K562 (cell line): ENCODE measurements at regions not wholly inside any gene's neighbourhood (a gene's known extent, or its start where the extent isn't known, plus 50 kb on each side); places are given as distances from the start of the nearest gene placed in this dataset.

ENCODE experiments used
- ARID1B ChIP-seq: fragments of 450-650 bp; IDR thresholded peaks from 2 replicates; pipeline ENCODE4 v1.6.1; 2016; ENCODE audit warnings: antibody characterized with exemption, mild to moderate bottlenecking, inconsistent platforms
- BRD9 ChIP-seq: fragments of 450-650 bp; IDR thresholded peaks from 2 replicates; pipeline ENCODE4 v1.6.1; 2018; ENCODE audit warnings: low read depth; ENCODE audit not compliant: partially characterized antibody
- CBX3 ChIP-seq, 2 experiments: IDR thresholded peaks; 1 replicate in 1 of 2; 2 replicates in 1 of 2; pipeline ENCODE4 v1.6.1; 2012; ENCODE audit warnings: inconsistent platforms in 2 of 2, low read length in 2 of 2, borderline replicate concordance in 1 of 2, control low read depth in 1 of 2
- CHD1 ChIP-seq: fragments of 200-600 bp; sonication (generic); IDR thresholded peaks from one replicate; pipeline ENCODE4 v1.6.1; 2012; ENCODE audit warnings: mild to moderate bottlenecking, moderate library complexity, low read length, inconsistent platforms
- CXXC5 ChIP-seq: fragments of 250-450 bp; sonication (Bioruptor Pico); IDR thresholded peaks from 2 replicates; pipeline ENCODE4 v1.8.0; 2022; ENCODE audit warnings: inconsistent platforms, mild to moderate bottlenecking, moderate library complexity
- ETV5 ChIP-seq: sonication (generic); formaldehyde crosslinking; IDR thresholded peaks from 2 replicates; pipeline ENCODE4 v1.4.0; 2020; ENCODE audit warnings: low read depth, mild to moderate bottlenecking, missing genetic modification reagents
- FOXJ3 ChIP-seq: sonication (generic); formaldehyde crosslinking; IDR thresholded peaks from 2 replicates; pipeline ENCODE4 v1.4.0; 2020; ENCODE audit warnings: mild to moderate bottlenecking, missing genetic modification reagents
- FOXK1 ChIP-seq: sonication (generic); formaldehyde crosslinking; IDR thresholded peaks from 2 replicates; pipeline ENCODE4 v1.8.0; 2022; ENCODE audit warnings: missing genetic modification reagents, mild to moderate bottlenecking, borderline replicate concordance
- JUNB ChIP-seq: fragments of 450-650 bp; formaldehyde crosslinking; conservative IDR thresholded peaks from 2 replicates; pipeline ENCODE4 v1.4.0; 2020; ENCODE audit warnings: mild to moderate bottlenecking
- MTA1 ChIP-seq: fragments of 450-650 bp; IDR thresholded peaks from 2 replicates; pipeline ENCODE4 v1.6.1; 2017; ENCODE audit warnings: borderline replicate concordance
- MXI1 ChIP-seq: IDR thresholded peaks from 2 replicates; pipeline ENCODE4 v1.6.1; 2011; ENCODE audit warnings: low read depth, mild to moderate bottlenecking, improper control_type of control experiment, low read length
- POLR2A ChIP-seq: fragments of 450-650 bp; conservative IDR thresholded peaks from 2 replicates; pipeline ENCODE4 v1.6.1; 2016
- POLR2AphosphoS2 ChIP-seq: IDR thresholded peaks from 2 replicates; pipeline ENCODE4 v1.6.1; 2012; ENCODE audit warnings: low read length, improper control_type of control experiment
- RUNX1 ChIP-seq: sonication (generic); IDR thresholded peaks from 2 replicates; pipeline ENCODE4 v1.6.1; 2016; ENCODE audit warnings: antibody characterized with exemption, low read depth
- TCF7L2 ChIP-seq: fragments of 150-350 bp; IDR thresholded peaks from 2 replicates; pipeline ENCODE4 v1.6.1; 2016; ENCODE audit warnings: low read depth, mild to moderate bottlenecking, low read length, moderate library complexity
- ZNF184 ChIP-seq: sonication (generic); formaldehyde crosslinking; IDR thresholded peaks from 2 replicates; pipeline ENCODE4 v1.5.0; 2020; ENCODE audit warnings: missing genetic modification reagents
- ZNF311 ChIP-seq: fragments of 250-450 bp; sonication (Bioruptor Pico); IDR thresholded peaks from 2 replicates; pipeline ENCODE4 v1.4.0; 2020; ENCODE audit warnings: mild to moderate bottlenecking, moderate library complexity
- ZNF583 ChIP-seq: fragments of 250-450 bp; sonication (Bioruptor Pico); IDR thresholded peaks from 2 replicates; pipeline ENCODE4 v1.4.0; 2020
- ZNF584 ChIP-seq: fragments of 200-800 bp; sonication (Bioruptor generic); IDR thresholded peaks from 2 replicates; pipeline ENCODE4 v1.6.1; 2016; ENCODE audit warnings: low read depth, mild to moderate bottlenecking, missing genetic modification characterization, missing compliant biosample characterization
- TF ChIP-seq, protein P1 (sequence below), 2 experiments: fragments of 450-650 bp; formaldehyde crosslinking in 1 of 2; IDR thresholded peaks; 2 replicates each; pipeline versions ENCODE4 v1.4.0 to v1.6.1; 2014 to 2020; ENCODE audit warnings: mild to moderate bottlenecking in 2 of 2, borderline replicate concordance in 1 of 2, low read depth in 1 of 2
- TF ChIP-seq, protein P2 (sequence below): fragments of 450-650 bp; IDR thresholded peaks from 2 replicates; pipeline ENCODE4 v1.6.1; 2016

DNA sequence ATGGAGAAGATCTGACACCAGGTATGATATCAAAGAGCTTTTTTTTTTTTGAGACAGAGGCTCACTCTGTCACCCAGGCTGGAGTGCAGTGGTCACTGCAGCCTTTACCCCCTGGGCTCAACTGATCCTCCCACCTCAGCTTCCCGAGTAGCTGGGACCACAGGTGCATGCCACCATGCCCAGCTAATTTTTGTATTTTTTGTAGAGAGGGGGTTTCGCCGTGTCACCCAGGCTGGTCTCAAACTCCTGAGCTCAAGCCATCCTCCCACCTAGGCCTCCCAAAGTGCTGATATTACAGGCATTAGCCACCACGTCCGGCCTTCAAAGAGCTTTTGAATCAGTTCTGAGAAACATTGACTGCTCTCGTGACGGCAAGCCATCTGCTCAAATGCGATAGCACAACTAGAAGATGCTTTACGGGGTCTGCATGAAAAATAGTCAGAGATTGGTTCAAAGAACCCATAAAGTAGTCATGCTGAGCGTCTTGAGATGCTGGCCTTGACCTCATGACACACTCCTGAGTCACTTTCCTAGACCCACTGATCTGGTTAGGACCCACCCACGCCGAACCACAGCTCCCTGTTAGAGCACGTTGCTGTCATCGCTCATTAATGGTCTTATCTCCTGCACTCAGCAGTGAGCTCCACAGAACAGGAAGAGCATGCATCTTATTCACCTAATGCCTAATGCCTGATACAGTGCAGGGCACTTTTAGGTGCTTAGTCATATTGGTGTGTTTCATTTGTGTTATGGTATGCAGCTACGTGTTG is 57.0 kb upstream of the NR2F2 start (continued):
- TF ChIP-seq, protein P1, sequence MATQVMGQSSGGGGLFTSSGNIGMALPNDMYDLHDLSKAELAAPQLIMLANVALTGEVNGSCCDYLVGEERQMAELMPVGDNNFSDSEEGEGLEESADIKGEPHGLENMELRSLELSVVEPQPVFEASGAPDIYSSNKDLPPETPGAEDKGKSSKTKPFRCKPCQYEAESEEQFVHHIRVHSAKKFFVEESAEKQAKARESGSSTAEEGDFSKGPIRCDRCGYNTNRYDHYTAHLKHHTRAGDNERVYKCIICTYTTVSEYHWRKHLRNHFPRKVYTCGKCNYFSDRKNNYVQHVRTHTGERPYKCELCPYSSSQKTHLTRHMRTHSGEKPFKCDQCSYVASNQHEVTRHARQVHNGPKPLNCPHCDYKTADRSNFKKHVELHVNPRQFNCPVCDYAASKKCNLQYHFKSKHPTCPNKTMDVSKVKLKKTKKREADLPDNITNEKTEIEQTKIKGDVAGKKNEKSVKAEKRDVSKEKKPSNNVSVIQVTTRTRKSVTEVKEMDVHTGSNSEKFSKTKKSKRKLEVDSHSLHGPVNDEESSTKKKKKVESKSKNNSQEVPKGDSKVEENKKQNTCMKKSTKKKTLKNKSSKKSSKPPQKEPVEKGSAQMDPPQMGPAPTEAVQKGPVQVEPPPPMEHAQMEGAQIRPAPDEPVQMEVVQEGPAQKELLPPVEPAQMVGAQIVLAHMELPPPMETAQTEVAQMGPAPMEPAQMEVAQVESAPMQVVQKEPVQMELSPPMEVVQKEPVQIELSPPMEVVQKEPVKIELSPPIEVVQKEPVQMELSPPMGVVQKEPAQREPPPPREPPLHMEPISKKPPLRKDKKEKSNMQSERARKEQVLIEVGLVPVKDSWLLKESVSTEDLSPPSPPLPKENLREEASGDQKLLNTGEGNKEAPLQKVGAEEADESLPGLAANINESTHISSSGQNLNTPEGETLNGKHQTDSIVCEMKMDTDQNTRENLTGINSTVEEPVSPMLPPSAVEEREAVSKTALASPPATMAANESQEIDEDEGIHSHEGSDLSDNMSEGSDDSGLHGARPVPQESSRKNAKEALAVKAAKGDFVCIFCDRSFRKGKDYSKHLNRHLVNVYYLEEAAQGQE (IDR thresholded peaks at IDR 0.05; ENCODE audit: borderline replicate concordance): peak; percentile 69
- TF ChIP-seq, protein P1 (CRISPR knock-in tag; IDR thresholded peaks at IDR 0.05; ENCODE audit: low read depth): no peak
- TF ChIP-seq FOXJ3 (no peak), ZNF184 (CRISPR knock-in tag) (no peak), CHD1 (no peak), ETV5 (peak; percentile 98), CXXC5 (CRISPR knock-in tag) (peak; percentile 97), POLR2AphosphoS2 (no peak), MTA1 (peak; percentile 87), MXI1 (0 out of 2 replicates have a peak, but pooled peaks have one; percentile 74), BRD9 (peak; percentile 85), ZNF311 (CRISPR knock-in tag) (peak; percentile 70; the same call in 1 of the 2 replicates), ARID1B (peak; percentile 100), TCF7L2 (peak; percentile 55; the same call in 1 of the 2 replicates), ZNF584 (CRISPR knock-in tag) (peak; percentile 90), FOXK1 (CRISPR knock-in tag) (peak; percentile 94), POLR2A (no peak), RUNX1 (peak; percentile 96), CBX3 (IDR thresholded peaks at IDR 0.05; ENCODE audit: borderline replicate concordance in 1 of 2, low read length in 2 of 2) (peak in 1 of 2 experiments; percentile 93; a peak in 2 of 3 replicates), JUNB (CRISPR knock-in tag) (0 out of 2 replicates have a peak, but pooled peaks have one; percentile 45), ZNF583 (peak; percentile 50; the same call in 1 of the 2 replicates)
- TF ChIP-seq, protein P2, sequence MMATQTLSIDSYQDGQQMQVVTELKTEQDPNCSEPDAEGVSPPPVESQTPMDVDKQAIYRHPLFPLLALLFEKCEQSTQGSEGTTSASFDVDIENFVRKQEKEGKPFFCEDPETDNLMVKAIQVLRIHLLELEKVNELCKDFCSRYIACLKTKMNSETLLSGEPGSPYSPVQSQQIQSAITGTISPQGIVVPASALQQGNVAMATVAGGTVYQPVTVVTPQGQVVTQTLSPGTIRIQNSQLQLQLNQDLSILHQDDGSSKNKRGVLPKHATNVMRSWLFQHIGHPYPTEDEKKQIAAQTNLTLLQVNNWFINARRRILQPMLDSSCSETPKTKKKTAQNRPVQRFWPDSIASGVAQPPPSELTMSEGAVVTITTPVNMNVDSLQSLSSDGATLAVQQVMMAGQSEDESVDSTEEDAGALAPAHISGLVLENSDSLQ: peak; percentile 88
